Peyer's patch (tissue), 4 donors: ENCODE measurements at regions not wholly inside any gene's neighbourhood (a gene's known extent, or its start where the extent isn't known, plus 50 kb on each side); places are given as distances from the start of the nearest gene placed in this dataset.

ENCODE experiments used
- CTCF ChIP-seq, 6 experiments: fragments of 450-650 bp in 4 of 6; fragments of 200-600 bp in 2 of 6; sonication (generic) in 1 of 6; IDR thresholded peaks; one replicate each; pipeline ENCODE4 v1.5.1; 2017 to 2019; ENCODE audit warnings: antibody characterized with exemption in 6 of 6, mild to moderate bottlenecking in 3 of 6, moderate library complexity in 1 of 6
- POLR2A ChIP-seq, 2 donors: fragments of 450-650 bp; IDR thresholded peaks; one replicate each; pipeline ENCODE4 v1.5.1; 2017; ENCODE audit warnings: antibody characterized with exemption in 2 of 2, mild to moderate bottlenecking in 2 of 2, moderate library complexity in 2 of 2

- TF ChIP-seq CTCF (IDR thresholded peaks at IDR 0.05) (no peak), POLR2A (IDR thresholded peaks at IDR 0.05) (no peak)
Measured at GRCh38 chr5:152084476-152084875, 159.8 kb upstream of the GLRA1 start.
